ENCODE measurements at regions not wholly inside any gene's neighbourhood (a gene's known extent, or its start where the extent isn't known, plus 50 kb on each side); places are given as distances from the start of the nearest gene placed in this dataset.

DNA sequence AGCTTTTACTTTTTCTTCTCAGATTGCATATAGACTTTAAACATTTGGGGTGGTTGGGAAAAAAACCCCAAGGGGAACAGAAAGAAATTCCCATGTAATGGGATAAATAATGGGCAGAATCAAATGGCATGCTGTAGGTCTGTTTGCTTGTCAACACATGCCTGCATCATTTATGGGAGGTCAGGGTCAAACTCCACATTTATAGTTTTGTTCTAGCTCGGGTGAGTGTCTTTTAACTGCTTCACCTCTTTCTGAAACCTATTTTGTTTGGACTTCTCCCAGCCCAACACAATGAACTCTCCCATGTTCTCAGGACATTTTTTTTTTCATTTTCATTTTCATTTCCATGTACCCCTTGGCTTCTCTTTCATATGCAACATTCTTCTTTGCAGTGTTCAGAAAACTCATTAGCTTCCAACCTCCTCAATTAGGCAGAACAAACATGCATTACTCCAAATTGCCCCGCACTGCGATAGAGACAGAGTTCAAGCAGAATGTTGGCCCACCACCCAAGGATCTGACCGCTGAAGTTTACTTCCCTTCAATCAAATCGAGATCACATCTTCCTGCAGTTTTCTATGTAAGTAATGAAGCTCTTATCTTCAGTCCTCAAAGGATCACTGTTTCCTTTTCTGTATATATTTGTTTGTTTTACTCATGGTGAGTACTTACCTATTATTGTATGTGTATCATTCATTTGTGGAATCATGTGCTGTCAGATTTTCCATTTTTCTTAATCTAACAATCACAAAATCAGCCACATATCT lies 354.6 kb downstream of the ZSWIM6 start:
- no peak for DNase-seq (ENCODE audit: low read depth in 2 of 2)

- no peak for DNase-seq (ENCODE audit: low read depth in 2 of 2)
These were observed 355.3 kb downstream of the ZSWIM6 start for GRCh38 chr5:61687371-61687770.

GRCh38 chr5:61689153-61689846 lies 357.2 kb downstream of the ZSWIM6 start:
- DNase-seq (ENCODE audit: low read depth in 2 of 2) = no peak

- DNase-seq (ENCODE audit: low read depth in 2 of 2) = no peak
These were observed 365.9 kb downstream of the ZSWIM6 start for GRCh38 chr5:61697809-61698558.

DNA sequence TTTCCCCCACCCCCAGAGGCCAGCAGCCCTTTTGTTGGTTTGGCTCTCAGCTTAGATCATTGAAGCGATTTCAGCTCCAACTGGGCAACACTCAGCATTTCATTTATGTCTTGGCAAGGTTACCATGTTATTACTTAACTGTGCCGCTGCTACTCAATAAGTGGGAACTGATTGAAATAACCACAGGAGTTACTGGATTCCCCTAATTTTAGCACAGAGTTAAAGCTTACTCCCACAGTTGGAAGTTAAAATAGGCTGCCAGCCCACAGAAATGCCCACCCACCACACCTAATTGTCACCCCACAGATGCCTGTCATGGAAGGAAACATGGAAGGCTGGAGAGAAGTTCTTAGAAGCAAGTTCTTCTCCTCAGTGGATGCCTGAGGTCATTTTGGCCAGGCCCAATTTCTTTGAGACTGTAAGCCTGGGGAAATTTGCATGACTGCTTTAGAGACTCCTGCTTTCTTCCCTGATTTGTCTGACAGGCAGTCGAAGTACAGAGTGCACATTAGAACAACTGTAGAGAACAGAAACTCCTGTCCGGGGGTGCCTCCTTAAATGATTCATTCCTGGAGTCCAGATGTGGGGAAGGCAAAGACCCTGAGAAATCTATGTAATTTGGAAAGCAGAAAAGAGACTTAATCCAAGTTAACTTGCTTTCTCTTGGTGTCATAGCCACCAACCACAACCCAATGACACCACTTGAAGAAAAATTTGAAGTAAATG lies 370.0 kb downstream of the ZSWIM6 start:
- DNase-seq (ENCODE audit: low read depth in 2 of 2) = no peak

GRCh38 chr5:61702784-61703183 lies 370.7 kb downstream of the ZSWIM6 start:
- no peak for DNase-seq (ENCODE audit: low read depth in 2 of 2)

DNA sequence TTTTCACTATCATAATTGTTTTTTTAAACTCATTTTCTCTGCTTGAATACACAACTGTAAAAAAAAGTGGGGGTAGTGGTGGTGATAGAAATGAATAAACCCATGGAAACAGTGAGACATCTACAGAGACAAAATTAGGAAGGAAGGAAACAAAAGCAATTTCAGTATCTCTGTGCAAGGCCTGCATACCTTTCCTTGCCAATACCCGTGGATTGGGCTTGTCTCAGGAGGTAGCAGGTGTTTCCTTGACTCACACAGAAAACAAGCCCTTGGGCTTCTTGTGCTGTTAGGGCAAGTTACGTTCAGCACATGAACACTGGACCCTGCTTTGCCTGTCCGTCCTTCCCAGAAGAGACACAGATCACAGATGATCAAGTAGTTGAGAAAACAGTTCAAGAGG lies 372.2 kb downstream of the ZSWIM6 start:
- no peak for DNase-seq (ENCODE audit: low read depth in 2 of 2)

DNA sequence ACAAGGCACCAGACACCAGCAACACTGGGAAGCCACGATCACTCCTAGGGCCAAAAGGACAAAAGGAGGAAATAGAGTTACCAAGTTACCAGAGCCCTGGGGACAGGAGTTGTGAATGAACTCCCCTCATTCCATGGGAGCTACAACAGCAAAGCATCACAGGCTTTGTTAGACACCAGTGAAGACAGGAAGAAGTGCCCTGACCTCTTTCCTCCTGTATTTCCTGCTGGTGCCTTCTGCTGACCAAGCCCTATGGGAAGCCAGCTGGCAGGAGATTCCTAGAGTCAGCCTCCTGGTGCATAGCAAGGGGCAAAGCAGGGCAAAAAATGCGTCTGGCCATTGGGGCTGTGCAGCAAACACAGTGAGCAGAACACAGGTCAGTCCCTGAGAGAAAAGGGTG lies 374.7 kb downstream of the ZSWIM6 start:
- DNase-seq (ENCODE audit: low read depth in 2 of 2) = no peak

DNA sequence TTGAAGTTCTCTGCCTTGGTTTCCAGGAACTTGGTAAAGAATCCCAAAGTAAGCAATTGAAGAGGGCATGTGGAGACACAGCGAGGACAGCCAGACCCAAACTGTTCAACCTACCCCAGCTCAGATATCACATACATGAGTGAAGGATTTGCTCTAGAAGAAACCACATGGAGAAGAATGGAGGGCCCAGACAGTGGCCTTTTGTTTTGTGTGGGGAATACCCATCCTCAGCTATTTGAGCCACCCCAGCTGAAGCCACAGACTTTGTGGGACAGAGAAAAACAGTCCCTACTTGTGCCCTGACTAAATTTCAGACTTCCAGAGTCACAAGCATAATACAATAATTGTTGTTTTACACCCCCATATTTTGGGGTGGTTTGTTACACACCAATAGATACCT lies 387.1 kb downstream of the ZSWIM6 start:
- DNase-seq (ENCODE audit: low read depth in 2 of 2) = no peak

GRCh38 chr5:61720829-61721228 lies 388.8 kb downstream of the ZSWIM6 start:
- DNase-seq (ENCODE audit: low read depth in 2 of 2) = no peak

DNA sequence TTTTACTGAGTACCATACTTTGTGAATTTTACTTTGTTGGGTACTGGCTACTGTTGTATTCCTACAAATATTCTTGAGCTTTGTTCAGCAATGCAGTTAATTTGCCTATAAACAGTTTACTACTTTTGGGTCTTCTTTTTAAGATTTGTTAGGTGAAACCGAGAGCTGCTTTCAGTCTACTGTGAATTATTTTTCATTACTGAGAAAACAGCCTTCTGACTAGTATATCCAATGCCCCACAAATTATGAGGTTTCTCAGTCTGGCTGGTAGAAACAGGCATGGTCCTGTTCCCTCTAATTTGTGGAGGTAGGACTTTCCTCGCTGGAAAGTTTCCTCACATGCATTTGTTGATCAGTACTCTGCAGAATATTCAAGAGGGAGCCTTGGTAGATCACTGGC lies 392.0 kb downstream of the ZSWIM6 start:
- no peak for DNase-seq (ENCODE audit: low read depth in 2 of 2)

DNA sequence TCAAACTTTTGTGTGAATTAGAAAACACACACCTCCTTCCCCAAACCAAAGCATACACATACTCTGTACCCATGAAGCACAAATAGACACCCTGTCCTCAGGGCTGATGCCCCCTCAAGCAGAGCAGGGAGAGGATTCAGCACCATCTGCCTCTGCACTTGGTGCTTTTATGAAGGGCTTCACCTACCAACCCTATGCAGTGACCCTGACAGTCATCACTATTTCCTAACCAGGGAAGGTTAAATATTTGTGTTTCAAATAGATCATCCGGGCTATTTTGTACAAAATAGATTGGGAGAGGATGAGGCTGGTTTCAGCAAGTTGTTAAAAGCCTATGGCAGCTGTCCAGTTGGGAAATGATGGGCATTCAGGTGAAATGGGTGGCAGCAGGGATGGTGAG lies 396.2 kb downstream of the ZSWIM6 start:
- no peak for DNase-seq (ENCODE audit: low read depth in 2 of 2)

- DNase-seq (ENCODE audit: low read depth in 2 of 2) = no peak
These were observed 398.8 kb downstream of the ZSWIM6 start for GRCh38 chr5:61730866-61731265.

DNA sequence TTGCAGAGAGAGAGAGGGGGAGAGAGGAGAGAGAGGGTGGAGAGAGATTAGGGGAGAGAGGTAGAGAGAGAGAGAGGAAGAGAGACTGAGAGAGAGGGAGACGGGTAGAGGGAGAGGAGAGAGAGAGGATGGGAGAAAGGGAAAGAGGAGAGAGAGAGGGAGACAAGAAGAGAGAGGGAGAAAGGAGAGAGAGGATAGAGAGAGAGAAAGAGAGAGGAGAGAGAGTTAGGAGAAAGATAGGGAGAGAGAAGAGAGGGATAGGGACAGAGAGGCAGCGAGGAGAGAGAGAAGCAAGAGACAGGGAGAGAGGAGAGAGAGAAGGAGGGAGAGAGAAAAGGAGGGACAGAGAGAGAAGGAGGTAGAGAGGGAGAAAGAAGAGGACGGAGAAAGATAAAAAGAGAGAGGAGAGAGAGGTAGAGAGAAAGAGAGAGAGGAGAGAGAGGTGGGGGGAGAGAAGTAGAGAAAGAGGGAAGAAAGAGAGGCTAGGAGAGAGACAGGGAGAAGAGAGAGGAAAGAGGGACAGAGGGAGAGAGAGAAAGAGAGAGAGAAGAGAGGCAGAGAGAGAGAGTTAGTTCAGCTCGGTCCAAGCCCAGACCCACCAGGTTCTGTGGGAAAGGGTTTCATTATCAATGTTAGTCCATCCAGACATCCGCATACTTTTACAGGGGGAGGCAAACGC lies 399.3 kb downstream of the ZSWIM6 start:
- no peak for DNase-seq (ENCODE audit: low read depth in 2 of 2)

GRCh38 chr5:61731946-61732314 lies 399.9 kb downstream of the ZSWIM6 start:
- DNase-seq (ENCODE audit: low read depth in 2 of 2) = no peak

GRCh38 chr5:61732369-61732768 lies 400.3 kb downstream of the ZSWIM6 start:
- DNase-seq (ENCODE audit: low read depth in 2 of 2) = no peak

DNA sequence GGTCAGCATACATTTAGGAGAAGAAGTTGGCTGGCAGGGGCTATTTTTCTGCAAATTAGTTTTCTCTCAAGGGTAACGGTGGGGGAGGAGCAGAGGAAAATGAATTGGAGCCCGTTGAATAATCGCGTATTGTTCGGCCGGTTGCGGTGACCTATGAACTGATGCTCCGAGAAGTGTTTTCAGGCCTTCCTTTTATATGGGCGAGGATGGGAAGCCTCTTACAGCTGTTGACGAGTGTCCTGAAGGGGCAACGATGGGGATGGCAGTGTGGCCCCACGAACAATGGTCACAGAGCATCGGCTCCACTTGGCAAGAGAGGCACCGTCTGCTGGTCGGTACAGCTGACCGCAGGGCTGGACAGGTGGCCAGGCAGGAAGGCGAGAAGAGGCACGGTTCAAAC lies 400.7 kb downstream of the ZSWIM6 start:
- no peak for DNase-seq (ENCODE audit: low read depth in 2 of 2)

DNA sequence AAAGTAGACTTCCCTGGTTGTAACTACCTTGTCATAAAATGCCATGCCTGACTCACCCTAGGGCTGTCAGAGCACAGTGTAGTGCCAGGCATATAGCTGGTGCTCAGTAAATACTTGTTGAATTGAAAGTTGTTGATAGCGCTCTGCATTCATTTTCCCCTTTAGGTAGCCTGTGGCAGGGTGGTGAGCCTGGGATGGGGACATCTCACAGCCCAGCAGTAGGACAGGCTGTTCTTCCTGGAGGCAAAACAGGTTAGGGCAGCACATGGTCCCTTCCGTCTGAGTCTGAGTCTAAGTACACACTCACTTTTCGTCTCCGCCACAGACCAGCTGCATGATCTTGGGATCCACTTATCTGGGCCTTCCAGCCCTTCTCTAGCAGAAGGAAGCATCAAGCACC lies 401.9 kb downstream of the ZSWIM6 start:
- no peak for DNase-seq (ENCODE audit: low read depth in 2 of 2)

GRCh38 chr5:61734966-61735365 lies 402.9 kb downstream of the ZSWIM6 start:
- DNase-seq (ENCODE audit: low read depth in 2 of 2) = no peak

DNA sequence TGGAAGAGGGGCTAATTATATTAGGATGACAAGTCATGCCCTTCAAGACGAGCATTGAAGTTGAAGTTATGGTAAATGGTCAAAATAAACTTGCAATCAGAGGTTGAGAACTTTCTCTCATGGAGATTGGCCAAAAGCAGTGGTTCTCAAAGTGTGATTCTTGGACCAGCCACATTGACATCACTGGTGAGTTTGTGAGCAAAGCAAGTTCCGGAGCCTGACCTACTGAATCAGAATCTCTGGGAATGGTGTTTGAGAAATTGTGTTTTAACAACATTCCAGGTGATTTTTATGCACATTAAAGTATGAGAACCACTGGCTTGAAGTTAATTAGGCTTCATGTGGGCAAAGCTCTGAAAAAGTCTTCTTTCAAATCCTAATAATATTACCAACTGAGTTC lies 403.5 kb downstream of the ZSWIM6 start:
- DNase-seq (ENCODE audit: low read depth in 2 of 2) = no peak

DNA sequence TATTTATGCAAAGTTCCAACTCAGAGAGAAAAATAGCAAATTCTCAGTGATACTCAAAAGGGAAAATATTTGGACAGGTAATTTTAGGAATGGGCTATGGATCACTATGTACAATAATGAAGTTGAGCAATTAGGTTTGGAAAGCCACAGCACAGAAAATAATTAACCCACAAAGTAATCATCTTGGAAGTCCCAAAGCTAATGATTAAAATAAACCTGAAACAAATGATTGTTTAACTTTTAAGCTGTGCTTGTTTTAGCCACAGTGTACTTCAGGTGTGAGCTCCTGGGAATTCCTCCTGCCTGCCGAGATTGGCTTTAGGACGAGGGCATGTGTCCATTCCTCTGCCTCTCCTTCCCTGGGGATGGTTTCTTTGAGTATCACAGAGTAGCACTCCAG lies 403.9 kb downstream of the ZSWIM6 start:
- no peak for DNase-seq (ENCODE audit: low read depth in 2 of 2)

Measured in stimulated activated CD4-positive, alpha-beta T cell treated with anti-CD3 and anti-CD28 coated beads, Interleukin-4, amount 100 ng/mL, for 48 hours (primary cell).